HPDE6-E6E7 (cell line): ENCODE measurements at regions not wholly inside any gene's neighbourhood (a gene's known extent, or its start where the extent isn't known, plus 50 kb on each side); places are given as distances from the start of the nearest gene placed in this dataset.

Experiments
- DNase-seq: peaks from one replicate; pipeline ENCODE4 v3.0.0; 2011; ENCODE audit warnings: missing footprints; ENCODE audit errors: extremely low spot score

DNA sequence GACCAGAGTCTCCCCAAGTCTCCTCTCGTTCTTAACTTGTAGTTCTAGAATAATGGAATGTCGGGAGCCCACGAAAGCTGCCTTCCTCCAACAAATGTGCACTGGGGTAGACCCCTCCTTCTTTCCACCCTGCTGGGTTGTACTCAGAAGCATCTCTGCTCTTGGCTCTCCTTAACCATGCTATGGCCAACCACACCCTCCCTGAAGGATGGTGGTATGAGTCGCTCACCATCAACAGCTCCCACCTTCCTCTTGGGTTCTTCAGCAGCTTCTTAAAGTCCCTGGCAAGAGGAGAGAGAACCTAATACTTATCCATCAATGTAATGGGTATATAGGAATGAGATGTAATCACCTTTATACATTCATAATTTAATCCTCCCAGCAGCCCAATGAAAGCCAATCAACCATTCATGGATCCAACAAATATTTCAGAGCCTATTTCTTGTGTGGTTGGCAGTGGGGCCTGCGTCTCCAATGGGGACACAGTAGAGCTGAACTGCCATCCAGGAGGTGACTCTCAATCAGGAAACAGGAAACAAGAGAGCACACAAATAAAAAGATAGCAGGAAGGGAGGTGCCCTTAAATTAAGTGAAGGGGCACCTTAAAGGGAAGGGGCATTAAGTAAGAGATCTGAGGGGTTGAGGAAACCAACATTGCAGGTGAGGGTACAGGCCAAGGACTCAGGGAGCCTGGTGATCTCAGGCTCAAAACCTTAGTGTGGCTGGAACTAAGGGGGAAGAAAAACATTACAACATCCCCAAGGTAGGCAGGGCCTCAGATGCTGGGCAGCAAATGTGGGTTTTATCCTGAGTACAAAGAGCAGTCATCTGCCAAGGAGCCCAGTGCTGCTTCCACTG lies 64.4 kb upstream of the ETS2 start:
- DNase-seq, result no peak

DNA sequence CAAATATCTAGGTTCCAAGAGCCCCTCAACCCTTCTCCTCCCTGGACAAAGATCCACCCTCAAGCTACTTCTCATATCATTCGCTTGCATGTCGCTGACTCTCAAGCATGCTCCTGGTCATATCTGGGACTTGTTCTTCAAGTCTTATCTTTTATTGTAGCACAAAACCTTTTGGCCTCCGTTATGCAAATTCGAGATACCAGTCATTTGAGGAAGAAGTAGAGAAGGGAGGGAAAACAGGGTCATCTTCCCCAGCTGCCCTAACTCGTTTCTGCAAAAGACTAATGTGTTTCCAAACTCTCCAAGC lies 63.8 kb upstream of the ETS2 start:
- DNase-seq, result no peak

DNA sequence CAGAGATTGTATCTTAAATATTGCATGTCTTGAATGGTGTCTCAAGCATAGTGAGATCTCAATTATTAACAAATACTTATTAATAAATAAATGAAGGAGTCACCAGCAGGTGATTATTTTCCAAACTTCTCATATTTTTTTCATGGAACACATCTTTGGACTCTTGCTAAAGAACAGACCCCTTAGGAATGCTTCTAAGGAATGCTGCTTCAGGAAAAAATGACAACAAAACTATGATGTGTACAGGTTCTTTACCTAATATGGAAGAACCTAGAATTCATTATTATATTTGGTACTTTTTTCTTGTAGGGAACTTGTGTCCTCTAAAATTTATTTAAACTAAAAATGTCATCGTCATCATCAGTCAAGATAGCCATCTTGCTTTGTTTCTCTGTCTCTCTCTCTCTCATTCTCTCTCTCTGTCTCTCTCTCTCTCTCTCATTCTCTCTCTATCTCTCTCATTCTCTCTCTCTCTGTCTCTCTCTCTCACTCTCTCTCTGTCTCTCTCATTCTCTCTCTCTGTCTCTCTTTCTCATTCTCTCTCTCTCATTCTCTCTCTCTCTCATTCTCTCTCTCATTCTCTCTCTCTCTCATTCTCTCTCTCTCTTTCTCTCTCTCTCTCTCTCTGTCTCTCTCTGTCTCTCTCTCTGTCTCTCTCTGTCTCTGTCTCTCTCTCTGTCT lies 63.0 kb upstream of the ETS2 start:
- no peak for DNase-seq

DNA sequence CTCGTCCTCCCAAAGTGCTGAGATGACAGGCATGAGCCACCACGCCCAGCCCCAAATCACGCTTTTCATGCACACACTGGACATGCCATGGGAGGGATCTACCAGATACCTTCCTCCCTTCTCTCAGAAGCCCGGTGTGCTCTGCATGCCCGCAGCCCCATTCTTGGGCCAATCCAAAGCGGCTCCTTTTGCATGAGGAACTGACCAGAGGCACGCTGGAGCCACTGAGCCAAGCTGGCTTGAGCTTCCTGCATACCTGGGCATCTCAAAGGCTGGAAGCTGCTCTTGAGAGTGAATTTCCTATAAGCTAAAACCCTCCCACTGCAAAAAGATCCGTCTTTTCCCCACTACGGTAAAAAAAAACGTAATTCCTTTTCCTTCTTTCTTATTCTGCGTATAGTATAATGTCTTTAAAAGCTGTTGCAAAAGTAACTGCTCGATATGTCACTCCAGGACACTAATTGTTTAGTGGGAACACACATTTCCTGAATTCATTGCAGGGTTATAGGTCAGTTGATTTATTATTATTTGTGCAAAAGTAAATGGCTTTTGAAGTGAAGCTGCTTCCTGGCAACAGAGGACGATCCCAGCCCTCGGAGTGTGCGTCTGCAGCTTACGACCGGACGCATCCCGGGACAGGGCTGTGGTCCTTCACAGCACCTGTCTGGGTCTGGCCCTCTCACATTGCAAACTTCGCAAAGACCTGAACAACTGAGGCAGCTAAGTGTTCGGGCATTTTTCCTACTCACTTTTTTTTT lies 61.8 kb upstream of the ETS2 start:
- DNase-seq, result no peak

DNA sequence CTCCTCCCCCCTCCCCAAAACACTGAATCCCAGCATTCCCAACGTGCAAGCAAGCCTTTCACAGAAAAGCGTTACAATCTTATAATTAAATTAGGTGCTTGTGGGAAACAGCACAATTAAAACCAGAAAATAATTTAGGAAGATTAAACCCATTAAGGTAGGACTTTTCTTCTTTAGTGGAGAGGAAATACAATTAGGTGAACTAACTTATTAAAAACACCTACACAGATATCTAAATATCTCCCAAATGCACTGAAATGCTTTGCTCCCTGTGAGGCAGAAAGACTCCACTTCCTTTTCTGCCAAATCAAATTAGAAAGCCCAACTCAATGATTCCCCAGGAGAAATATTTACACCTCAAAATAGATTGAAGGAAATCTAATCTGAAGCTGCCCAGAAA lies 60.9 kb upstream of the ETS2 start:
- DNase-seq, result no peak

DNA sequence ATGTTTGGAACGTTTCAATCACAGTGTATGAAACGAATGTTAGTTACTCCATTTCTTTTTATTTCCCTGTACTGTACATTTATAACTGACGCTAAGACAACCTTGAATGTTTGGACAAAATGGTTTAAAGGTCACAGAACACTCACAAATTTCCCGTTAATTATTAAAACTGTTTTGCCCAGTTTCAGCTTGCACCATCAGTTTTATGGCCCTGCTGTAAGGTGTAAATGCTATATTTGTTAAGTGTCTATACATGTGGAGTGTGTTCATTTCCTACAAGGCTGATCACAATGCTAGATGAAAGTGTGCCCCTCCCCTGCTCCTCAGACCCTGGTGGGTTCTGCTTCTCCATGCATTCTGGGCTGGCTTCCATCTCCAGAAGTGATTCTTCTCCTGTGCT lies 57.9 kb upstream of the ETS2 start:
- no peak for DNase-seq

DNA sequence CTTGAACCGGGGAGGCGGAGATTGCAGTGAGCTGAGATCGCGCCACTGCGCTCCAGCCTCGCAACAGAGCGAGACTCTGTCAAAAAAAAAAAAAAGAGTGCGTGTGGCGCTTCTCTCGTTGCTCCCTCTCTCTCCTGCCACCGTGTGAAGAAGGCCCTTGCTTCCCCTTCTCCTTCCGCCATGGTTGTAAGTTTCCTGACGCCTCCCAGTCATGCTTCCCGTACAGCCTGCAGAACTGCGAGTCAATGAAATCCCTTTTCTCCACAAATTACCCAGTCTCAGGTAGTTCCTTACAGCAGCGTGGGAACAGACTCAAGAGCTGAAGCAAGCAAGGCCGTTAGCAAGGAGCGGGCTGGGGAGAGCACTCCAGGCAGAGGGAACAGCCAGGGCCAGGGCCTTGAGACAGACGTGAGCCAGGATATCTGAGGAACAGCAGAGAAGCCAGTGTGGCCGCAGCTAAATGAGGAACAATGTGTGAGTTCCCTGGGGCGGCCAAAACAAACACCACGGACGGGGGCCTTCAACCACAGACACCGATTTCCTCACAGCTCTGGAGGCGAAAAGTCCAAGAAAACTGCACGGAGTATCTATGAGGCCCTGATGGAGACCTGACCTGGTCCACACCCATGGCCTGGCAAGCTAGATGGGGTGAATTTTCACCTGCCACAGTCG lies 54.2 kb upstream of the ETS2 start:
- DNase-seq, result no peak

DNA sequence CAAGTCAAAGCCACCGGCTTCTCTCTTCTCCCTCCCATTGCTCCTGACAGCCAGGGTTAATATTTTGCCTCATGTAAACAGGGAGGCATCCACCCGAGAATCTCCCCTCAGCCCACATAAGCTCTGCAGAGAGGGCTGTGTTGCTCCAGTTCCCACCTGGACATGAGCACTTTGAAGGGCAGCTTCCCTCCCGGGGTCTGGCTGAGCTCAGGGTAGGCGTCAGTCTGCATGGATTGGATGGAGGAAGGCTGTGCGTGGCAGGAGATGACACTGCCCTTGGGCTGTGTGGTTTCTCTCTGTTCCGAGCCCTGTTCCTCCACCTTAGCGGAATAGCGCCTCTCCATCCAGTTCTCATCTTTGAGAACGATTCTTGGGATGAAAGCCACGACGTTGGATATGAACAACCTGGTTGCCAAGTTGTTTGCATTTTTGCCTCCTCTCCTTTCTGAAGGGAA lies 53.7 kb upstream of the ETS2 start:
- no peak for DNase-seq

DNA sequence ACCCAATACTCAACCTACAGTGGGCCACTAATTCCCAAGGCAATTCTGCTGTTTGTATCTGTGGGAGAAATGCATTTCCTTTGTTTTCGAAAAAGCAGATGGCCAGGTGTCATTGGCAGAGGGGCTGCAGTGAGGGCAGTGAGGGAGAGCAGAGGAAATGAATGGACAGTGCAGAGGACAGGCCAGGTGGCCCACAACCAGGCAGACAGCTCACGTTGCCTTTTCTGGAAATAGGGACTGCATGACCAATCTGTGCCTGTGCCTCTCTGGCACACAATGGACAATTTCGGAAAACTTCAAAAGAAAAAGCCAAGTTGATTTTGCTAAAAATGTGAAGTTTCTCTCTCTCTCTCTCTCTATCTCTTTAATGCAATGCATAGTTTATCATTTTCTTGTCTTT lies 52.6 kb upstream of the ETS2 start:
- no peak for DNase-seq

DNA sequence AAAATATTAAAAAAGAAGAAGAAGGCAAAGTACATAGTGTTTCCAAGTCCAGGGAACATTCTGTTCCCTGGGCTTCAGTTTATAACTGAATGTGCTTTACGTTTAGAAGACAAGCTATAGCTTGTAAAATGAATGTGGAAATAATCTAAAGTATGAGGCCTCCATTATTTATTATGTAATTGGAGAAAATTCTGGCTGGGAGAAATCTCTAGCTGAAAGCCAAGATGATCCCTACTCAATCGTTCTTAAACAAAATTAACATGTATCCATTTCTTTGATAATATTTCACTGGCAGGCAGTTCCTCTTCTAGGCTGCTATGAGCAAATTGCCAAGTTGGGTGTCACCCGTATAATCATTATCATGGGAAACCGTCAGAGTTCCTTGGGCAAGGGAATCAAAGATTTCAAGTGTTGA lies 52.2 kb upstream of the ETS2 start:
- DNase-seq, result no peak
